GM13976 (cell line): ENCODE measurements at regions not wholly inside any gene's neighbourhood (a gene's known extent, or its start where the extent isn't known, plus 50 kb on each side); places are given as distances from the start of the nearest gene placed in this dataset.

ENCODE experiments used
- DNase-seq: peaks from one replicate; pipeline ENCODE4 v3.0.0; 2012; ENCODE audit warnings: low spot score
- CTCF ChIP-seq: IDR thresholded peaks from 2 replicates; pipeline ENCODE4 v1.5.1; 2012; ENCODE audit warnings: borderline replicate concordance, mild to moderate bottlenecking; ENCODE audit not compliant: insufficient read depth; ENCODE audit errors: extremely low read depth, missing control alignments, control extremely low read depth
- in situ Hi-C: fragments of 300-500 bp; cut with MboI; formaldehyde crosslinking; loops from one replicate; pipeline ENCODE4 v1.12.0; 2022; ENCODE audit warnings: low sequenced_read_pairs, mixed read lengths, inconsistent platforms; ENCODE audit not compliant: unreplicated experiment

- in situ Hi-C loops: no loop called here
- no peak for DNase-seq
- no peak for TF ChIP-seq CTCF
Observed at GRCh38 chr15:25624504-25625177, 185.8 kb upstream of the UBE3A start.

- in situ Hi-C loops: no loop called here
- no peak for TF ChIP-seq CTCF
- DNase-seq: no peak
Observed at GRCh38 chr15:25623708-25624107, 184.9 kb upstream of the UBE3A start.

GRCh38 chr15:25620466-25620865, 181.6 kb upstream of the UBE3A start:
- no peak for DNase-seq
- in situ Hi-C loops: no loop called here

GRCh38 chr15:25619761-25620160, 180.9 kb upstream of the UBE3A start:
- in situ Hi-C loops: no loop called here
- no peak for TF ChIP-seq CTCF
- DNase-seq: no peak

More at GRCh38 chr15:25620466-25620865, 181.6 kb upstream of the UBE3A start:
- no peak for TF ChIP-seq CTCF

GRCh38 chr15:25619076-25619475, 180.3 kb upstream of the UBE3A start:
- DNase-seq: no peak

GRCh38 chr15:25618161-25618560, 179.3 kb upstream of the UBE3A start:
- no peak for DNase-seq
- in situ Hi-C loops: no loop called here
- no peak for TF ChIP-seq CTCF

More at GRCh38 chr15:25619076-25619475, 180.3 kb upstream of the UBE3A start:
- TF ChIP-seq CTCF: no peak
- in situ Hi-C loops: no loop called here
